GM06990 (cell line): ENCODE measurements at regions not wholly inside any gene's neighbourhood (a gene's known extent, or its start where the extent isn't known, plus 50 kb on each side); places are given as distances from the start of the nearest gene placed in this dataset.

Experiments used
- DNase-seq: peaks from one replicate; pipeline ENCODE4 v3.0.0-alpha.2; 2011; ENCODE audit not compliant: insufficient read length; ENCODE audit errors: extremely low read depth
- H3K27me3 ChIP-seq: replicated peaks from 2 replicates; pipeline ENCODE4 v1.6.0; 2011; ENCODE audit warnings: low read length; ENCODE audit not compliant: control insufficient read depth, insufficient read depth
- H3K36me3 ChIP-seq: 2 replicates; pipeline ENCODE4 v1.5.1; 2011; ENCODE audit warnings: low read length; ENCODE audit not compliant: control insufficient read depth, insufficient read depth
- H3K4me3 ChIP-seq: replicated peaks from 2 replicates; pipeline ENCODE4 v1.5.1; 2011; ENCODE audit warnings: low read depth, mild to moderate bottlenecking, control low read depth, low read length
- TF ChIP-seq, protein P1 (sequence below): IDR thresholded peaks from 2 replicates; pipeline ENCODE4 v1.5.1; 2011; ENCODE audit warnings: low read length, control low read depth, mild to moderate bottlenecking, inconsistent platforms; ENCODE audit not compliant: insufficient read depth, poor library complexity, severe bottlenecking

DNA sequence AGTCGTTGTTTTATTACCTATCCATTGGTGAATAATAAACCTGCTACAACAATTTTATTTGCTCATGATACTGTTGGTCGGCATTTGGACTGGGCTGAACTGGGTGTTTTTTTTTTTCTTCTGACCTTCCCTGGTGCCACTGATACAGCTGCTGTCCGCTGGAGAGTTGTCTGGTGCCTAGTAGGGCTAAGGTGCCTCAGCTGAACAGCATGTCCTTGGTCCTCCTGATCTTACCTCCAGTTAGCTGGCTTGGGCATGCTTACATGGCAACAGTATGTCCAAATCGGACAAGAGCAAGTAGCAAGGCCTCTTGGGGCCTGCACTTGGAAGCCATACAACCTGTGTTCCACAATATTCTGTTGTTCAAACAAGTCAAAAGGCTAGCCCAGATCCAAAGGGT, 563.4 kb downstream of the BMP2 start:
- TF ChIP-seq, protein P1, sequence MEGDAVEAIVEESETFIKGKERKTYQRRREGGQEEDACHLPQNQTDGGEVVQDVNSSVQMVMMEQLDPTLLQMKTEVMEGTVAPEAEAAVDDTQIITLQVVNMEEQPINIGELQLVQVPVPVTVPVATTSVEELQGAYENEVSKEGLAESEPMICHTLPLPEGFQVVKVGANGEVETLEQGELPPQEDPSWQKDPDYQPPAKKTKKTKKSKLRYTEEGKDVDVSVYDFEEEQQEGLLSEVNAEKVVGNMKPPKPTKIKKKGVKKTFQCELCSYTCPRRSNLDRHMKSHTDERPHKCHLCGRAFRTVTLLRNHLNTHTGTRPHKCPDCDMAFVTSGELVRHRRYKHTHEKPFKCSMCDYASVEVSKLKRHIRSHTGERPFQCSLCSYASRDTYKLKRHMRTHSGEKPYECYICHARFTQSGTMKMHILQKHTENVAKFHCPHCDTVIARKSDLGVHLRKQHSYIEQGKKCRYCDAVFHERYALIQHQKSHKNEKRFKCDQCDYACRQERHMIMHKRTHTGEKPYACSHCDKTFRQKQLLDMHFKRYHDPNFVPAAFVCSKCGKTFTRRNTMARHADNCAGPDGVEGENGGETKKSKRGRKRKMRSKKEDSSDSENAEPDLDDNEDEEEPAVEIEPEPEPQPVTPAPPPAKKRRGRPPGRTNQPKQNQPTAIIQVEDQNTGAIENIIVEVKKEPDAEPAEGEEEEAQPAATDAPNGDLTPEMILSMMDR = no peak
- H3K4me3 ChIP-seq = no peak overlapping the region
- no peak for DNase-seq
- no peaks in the 10 kb centered on the region for H3K27me3 ChIP-seq
- H3K36me3 ChIP-seq = no peaks in the 10 kb centered on the region

DNA sequence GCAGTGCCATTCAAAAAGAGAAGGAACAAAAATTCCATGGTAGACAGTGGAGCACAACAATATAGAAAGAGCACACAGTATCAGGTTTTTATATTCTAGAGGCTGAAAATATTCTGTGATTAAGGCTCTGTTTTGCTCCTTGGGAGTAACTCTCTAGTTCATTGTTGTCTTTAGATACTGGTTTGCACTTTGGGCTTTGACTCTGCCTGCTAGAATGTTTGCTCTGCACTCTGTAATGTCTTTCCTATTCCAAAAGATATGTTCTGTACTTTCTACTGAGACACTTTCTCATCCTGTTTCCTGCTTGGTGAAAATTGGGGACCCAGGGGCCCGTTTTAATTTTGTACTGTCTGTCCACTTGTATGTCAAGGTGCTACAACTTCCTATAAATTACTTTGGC, 564.7 kb downstream of the BMP2 start:
- Histone ChIP-seq H3K27me3 (no peaks in the 10 kb centered on the region), H3K36me3 (no peaks in the 10 kb centered on the region), H3K4me3 (no peak overlapping the region)
- TF ChIP-seq, protein P1 = no peak
- DNase-seq = no peak

DNA sequence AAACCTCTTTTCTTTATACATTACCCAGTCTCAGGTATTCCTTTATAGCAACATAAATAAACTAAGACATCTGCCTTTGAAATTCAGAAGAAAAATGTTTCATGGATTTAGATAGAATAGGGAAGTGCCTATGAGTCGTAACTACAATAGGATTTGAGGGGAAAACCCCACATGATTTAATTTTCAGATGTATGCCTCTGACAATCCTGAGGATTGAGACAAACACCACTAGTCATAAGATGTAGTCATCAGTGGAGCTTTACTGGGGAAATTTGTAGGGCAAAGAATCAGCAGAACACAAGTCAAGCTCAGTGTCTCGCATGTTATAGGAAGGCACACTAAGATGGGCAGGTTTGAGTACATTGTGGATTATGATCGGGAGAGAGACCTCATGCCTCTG, 566.4 kb downstream of the BMP2 start:
- H3K27me3 ChIP-seq = no peaks in the 10 kb centered on the region
- no peak overlapping the region for H3K4me3 ChIP-seq
- H3K36me3 ChIP-seq = no peaks in the 10 kb centered on the region
- TF ChIP-seq, protein P1 = no peak
- no peak for DNase-seq

DNA sequence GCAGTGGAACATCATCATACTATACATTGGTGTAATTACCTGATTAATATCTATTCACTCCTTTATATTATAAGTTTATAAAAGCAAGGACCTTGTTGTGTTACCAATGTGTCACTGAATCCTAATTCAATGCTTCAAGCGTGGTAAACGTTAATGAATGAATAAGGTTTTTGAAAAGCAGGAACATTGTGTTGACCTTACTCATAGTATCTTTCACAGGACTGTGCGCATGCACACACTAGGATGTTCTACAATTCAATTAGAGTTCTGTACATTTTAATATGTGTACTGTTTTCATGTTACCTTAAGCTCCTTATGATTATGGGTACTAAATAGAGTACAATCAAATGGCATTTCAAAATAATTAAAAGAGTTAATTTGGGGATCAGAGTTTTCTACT, 578.5 kb downstream of the BMP2 start:
- no peaks in the 10 kb centered on the region for H3K36me3 ChIP-seq
- no peaks in the 10 kb centered on the region for H3K27me3 ChIP-seq
- no peak overlapping the region for H3K4me3 ChIP-seq
- DNase-seq = no peak
- TF ChIP-seq, protein P1 = no peak

DNA sequence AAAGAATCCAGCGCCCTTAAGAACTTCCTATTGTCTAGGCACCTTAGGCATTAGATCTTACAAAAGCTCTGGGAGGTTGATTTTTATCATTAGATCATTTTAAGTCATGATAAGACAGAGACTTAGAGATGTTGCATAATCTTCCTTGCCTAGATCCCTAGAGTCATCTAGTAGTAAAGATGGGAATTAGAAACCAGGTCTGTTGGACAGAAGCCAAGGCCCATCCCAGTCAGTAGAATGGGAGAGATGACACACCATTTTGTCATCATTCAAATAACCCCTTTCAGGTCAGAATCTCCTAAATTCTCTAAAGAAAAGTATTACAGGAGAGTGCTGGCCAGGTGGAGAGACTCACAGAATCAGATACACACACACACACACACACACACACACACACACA, 579.1 kb downstream of the BMP2 start:
- Histone ChIP-seq H3K27me3 (no peaks in the 10 kb centered on the region), H3K36me3 (no peaks in the 10 kb centered on the region), H3K4me3 (no peak overlapping the region)
- TF ChIP-seq, protein P1 = no peak
- no peak for DNase-seq

DNA sequence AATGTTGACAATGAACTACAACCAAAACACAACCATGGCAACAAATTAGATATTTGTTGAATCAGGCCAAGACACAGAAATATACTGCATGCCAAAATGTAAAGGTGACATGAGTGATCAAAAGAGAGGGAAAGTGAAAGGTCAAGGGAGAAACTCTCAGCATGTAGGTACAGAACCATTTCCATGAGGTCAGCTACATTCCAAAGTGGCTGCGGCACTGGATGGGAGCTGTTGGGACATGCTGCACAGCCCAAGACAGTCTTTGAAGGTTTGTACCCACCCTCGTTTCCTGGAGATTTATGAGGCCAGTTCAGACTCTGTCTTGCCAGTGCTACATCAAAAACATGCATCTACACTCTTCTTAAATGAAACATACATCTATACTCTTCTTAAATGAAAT, 579.9 kb downstream of the BMP2 start:
- Histone ChIP-seq H3K36me3 (no peaks in the 10 kb centered on the region), H3K4me3 (no peak overlapping the region), H3K27me3 (no peaks in the 10 kb centered on the region)
- TF ChIP-seq, protein P1 = no peak
- no peak for DNase-seq
